HK-2 (cell line): ENCODE measurements at regions not wholly inside any gene's neighbourhood (a gene's known extent, or its start where the extent isn't known, plus 50 kb on each side); places are given as distances from the start of the nearest gene placed in this dataset.

ENCODE experiments used
- DNase-seq: peaks from one replicate; pipeline ENCODE4 v3.0.0-alpha.2; 2018; ENCODE audit not compliant: unreplicated experiment

GRCh38 chr10:36302086-36302485 is 660.0 kb upstream of the FZD8 start:
- DNase-seq: no peak

- DNase-seq: no peak
Measured at GRCh38 chr10:36301539-36301938, 659.4 kb upstream of the FZD8 start.

- no peak for DNase-seq
Measured at GRCh38 chr10:36301139-36301538, 659.0 kb upstream of the FZD8 start.

- DNase-seq: no peak
Measured at GRCh38 chr10:36283827-36284226, 641.7 kb upstream of the FZD8 start.

- no peak for DNase-seq
Measured at GRCh38 chr10:36281831-36282331, 639.8 kb upstream of the FZD8 start.

GRCh38 chr10:36280890-36281499 is 638.9 kb upstream of the FZD8 start:
- no peak for DNase-seq

- no peak for DNase-seq
Measured at GRCh38 chr10:36280321-36280741, 638.2 kb upstream of the FZD8 start.

GRCh38 chr10:36278176-36278575 is 636.1 kb upstream of the FZD8 start:
- no peak for DNase-seq

GRCh38 chr10:36277459-36277858 is 635.4 kb upstream of the FZD8 start:
- no peak for DNase-seq

GRCh38 chr10:36271627-36272340 is 629.7 kb upstream of the FZD8 start:
- DNase-seq: no peak

- DNase-seq: no peak
Measured at GRCh38 chr10:36269222-36269621, 627.1 kb upstream of the FZD8 start.

GRCh38 chr10:36266923-36267322 is 624.8 kb upstream of the FZD8 start:
- DNase-seq: no peak

GRCh38 chr10:36265741-36266140 is 623.6 kb upstream of the FZD8 start:
- DNase-seq: no peak

GRCh38 chr10:36263871-36264270 is 621.8 kb upstream of the FZD8 start:
- DNase-seq: no peak

- no peak for DNase-seq
Measured at GRCh38 chr10:36256948-36257356, 614.9 kb upstream of the FZD8 start.

- no peak for DNase-seq
Measured at GRCh38 chr10:36256166-36256565, 614.1 kb upstream of the FZD8 start.

GRCh38 chr10:36254199-36254598 is 612.1 kb upstream of the FZD8 start:
- DNase-seq: no peak

GRCh38 chr10:36253731-36254130 is 611.6 kb upstream of the FZD8 start:
- no peak for DNase-seq

GRCh38 chr10:36251068-36251467 is 609.0 kb upstream of the FZD8 start:
- DNase-seq: no peak

- no peak for DNase-seq
Measured at GRCh38 chr10:36248304-36248981, 606.3 kb upstream of the FZD8 start.

GRCh38 chr10:36247478-36247877 is 605.4 kb upstream of the FZD8 start:
- DNase-seq: no peak

GRCh38 chr10:36236931-36237330 is 594.8 kb upstream of the FZD8 start:
- DNase-seq: no peak

GRCh38 chr10:36236341-36236740 is 594.2 kb upstream of the FZD8 start:
- no peak for DNase-seq
